Gastrocnemius medialis (tissue), 4 donors: ENCODE measurements at regions not wholly inside any gene's neighbourhood (a gene's known extent, or its start where the extent isn't known, plus 50 kb on each side); places are given as distances from the start of the nearest gene placed in this dataset.

Experiments
- ATAC-seq, 2 donors: fragments of 150-250 bp; one replicate each; pipeline ENCODE4 v1.9.1; 2016
- DNase-seq, 2 donors: peaks; one replicate each; pipeline ENCODE4 v3.0.0-alpha.2; 2019
- H3K27ac ChIP-seq, 4 donors: fragments of 200-600 bp; sonication (generic); 1 replicate in 1 of 4; 2 replicates in 3 of 4; pipeline ENCODE4 v1.5.1; 2016 to 2018; ENCODE audit warnings: mild to moderate bottlenecking in 2 of 4, moderate library complexity in 1 of 4
- H3K27me3 ChIP-seq, 3 donors: fragments of 200-600 bp; sonication (generic) in 2 of 3; 1 replicate in 1 of 3; 2 replicates in 2 of 3; pipeline versions ENCODE4 v1.5.1 to v1.6.0; 2016 to 2019; ENCODE audit warnings: mild to moderate bottlenecking in 1 of 3, moderate library complexity in 1 of 3
- H3K36me3 ChIP-seq, 2 donors: fragments of 200-600 bp; sonication (generic) in 1 of 2; one replicate each; pipeline ENCODE4 v1.5.1; 2017 to 2018
- H3K4me1 ChIP-seq, 2 donors: fragments of 200-600 bp; sonication (generic) in 1 of 2; one replicate each; pipeline ENCODE4 v1.5.1; 2016 to 2017; ENCODE audit warnings: mild to moderate bottlenecking in 2 of 2
- H3K4me3 ChIP-seq, 4 donors: fragments of 200-600 bp; sonication (generic) in 3 of 4; 1 replicate in 1 of 4; 2 replicates in 3 of 4; pipeline ENCODE4 v1.5.1; 2016 to 2019; ENCODE audit warnings: mild to moderate bottlenecking in 2 of 4
- H3K9me3 ChIP-seq, 3 donors: fragments of 200-600 bp; sonication (generic) in 2 of 3; 1 replicate in 1 of 3; 2 replicates in 2 of 3; pipeline ENCODE4 v1.5.1; 2016 to 2019
- POLR2A ChIP-seq, 2 donors: fragments of 450-650 bp; IDR thresholded peaks; one replicate each; pipeline ENCODE4 v1.6.1; 2017; ENCODE audit warnings: antibody characterized with exemption in 2 of 2, mild to moderate bottlenecking in 2 of 2, moderate library complexity in 2 of 2
- in situ Hi-C, 4 donors: fragments of 200-750 bp; cut with MboI; loops; one replicate each; pipeline versions ENCODE4 v1.15.0 to v1.8.0; 2017; ENCODE audit warnings: low sequenced_read_pairs in 4 of 4
- intact Hi-C: fragments of 100-400 bp; cut with DNase I; formaldehyde crosslinking; loops from one replicate; pipeline ENCODE4 v1.15.1; 2023; ENCODE audit warnings: low total_unique reads
- TF ChIP-seq, protein P1 (sequence below), 5 experiments: fragments of 450-650 bp in 3 of 5; fragments of 200-600 bp in 2 of 5; sonication (generic) in 2 of 5; IDR thresholded peaks in 4 of 5; conservative IDR thresholded peaks in 1 of 5; 1 replicate in 4 of 5; 2 replicates in 1 of 5; pipeline ENCODE4 v1.5.1; 2016 to 2019; ENCODE audit warnings: antibody characterized with exemption in 5 of 5, mild to moderate bottlenecking in 3 of 5, moderate library complexity in 3 of 5

DNA sequence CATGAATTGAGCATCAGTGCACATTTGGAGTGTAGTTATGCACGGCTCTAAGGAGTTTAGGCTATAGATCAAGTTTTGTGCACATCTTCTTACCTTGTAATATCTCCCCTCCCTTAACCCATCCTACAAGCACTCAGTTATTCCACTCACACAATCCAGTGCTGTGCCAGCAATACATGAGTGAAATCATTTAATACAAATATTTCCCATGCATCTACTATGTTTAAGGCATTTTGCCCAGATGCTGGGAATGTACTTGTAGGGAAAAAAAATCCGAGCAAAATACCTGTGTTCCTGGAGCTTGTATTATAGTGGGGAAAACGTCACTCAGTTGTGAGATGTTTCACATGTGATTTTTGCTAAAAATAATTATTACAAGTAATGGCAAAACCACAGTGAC is 191.6 kb upstream of the LDB2 start:
- no peak overlapping the region for H3K27ac ChIP-seq
- no peak overlapping the region for H3K4me3 ChIP-seq
- H3K36me3 ChIP-seq = no peaks in the 10 kb centered on the region
- H3K4me1 ChIP-seq = no peaks in the 10 kb centered on the region
- DNase-seq (no peak), ATAC-seq (no peak)
- in situ Hi-C loops = no loop called here
- no peaks in the 10 kb centered on the region for H3K27me3 ChIP-seq
- intact Hi-C loops = no loop called here
- no peaks in the 10 kb centered on the region for H3K9me3 ChIP-seq
- no peak for TF ChIP-seq POLR2A (IDR thresholded peaks at IDR 0.05)
- TF ChIP-seq, protein P1, sequence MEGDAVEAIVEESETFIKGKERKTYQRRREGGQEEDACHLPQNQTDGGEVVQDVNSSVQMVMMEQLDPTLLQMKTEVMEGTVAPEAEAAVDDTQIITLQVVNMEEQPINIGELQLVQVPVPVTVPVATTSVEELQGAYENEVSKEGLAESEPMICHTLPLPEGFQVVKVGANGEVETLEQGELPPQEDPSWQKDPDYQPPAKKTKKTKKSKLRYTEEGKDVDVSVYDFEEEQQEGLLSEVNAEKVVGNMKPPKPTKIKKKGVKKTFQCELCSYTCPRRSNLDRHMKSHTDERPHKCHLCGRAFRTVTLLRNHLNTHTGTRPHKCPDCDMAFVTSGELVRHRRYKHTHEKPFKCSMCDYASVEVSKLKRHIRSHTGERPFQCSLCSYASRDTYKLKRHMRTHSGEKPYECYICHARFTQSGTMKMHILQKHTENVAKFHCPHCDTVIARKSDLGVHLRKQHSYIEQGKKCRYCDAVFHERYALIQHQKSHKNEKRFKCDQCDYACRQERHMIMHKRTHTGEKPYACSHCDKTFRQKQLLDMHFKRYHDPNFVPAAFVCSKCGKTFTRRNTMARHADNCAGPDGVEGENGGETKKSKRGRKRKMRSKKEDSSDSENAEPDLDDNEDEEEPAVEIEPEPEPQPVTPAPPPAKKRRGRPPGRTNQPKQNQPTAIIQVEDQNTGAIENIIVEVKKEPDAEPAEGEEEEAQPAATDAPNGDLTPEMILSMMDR (IDR thresholded peaks at IDR 0.05 in 4 of 5, conservative IDR thresholded peaks at IDR 0.05 in 1 of 5) = no peak

DNA sequence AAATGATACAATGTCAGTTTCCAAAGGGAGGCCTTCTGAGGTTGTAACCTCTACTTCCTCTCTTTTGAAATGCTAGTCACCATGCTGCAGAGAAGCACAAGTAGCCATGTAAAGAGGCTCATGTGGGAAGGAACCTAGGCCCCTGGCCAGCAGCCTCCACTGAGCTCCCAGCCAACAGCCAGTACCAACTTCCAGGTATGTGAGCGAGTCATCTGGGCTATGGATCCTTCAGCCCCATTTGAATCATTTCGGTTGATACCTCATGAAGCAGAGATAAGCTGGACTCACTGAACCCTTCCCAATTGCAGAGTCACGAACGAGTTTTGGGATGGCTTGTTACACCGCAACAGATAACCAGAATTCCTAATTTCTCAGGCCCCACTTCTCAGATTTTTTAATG is 187.0 kb upstream of the LDB2 start:
- ATAC-seq (no peak), DNase-seq (no peak)
- no peak overlapping the region for H3K27ac ChIP-seq
- in situ Hi-C loops = no loop called here
- H3K27me3 ChIP-seq = no peaks in the 10 kb centered on the region
- no peaks in the 10 kb centered on the region for H3K36me3 ChIP-seq
- intact Hi-C loops = no loop called here
- no peak overlapping the region for H3K4me3 ChIP-seq
- H3K9me3 ChIP-seq = no peaks in the 10 kb centered on the region
- TF ChIP-seq, protein P1 (IDR thresholded peaks at IDR 0.05 in 4 of 5, conservative IDR thresholded peaks at IDR 0.05 in 1 of 5) = no peak
- TF ChIP-seq POLR2A (IDR thresholded peaks at IDR 0.05) = no peak
- no peaks in the 10 kb centered on the region for H3K4me1 ChIP-seq

DNA sequence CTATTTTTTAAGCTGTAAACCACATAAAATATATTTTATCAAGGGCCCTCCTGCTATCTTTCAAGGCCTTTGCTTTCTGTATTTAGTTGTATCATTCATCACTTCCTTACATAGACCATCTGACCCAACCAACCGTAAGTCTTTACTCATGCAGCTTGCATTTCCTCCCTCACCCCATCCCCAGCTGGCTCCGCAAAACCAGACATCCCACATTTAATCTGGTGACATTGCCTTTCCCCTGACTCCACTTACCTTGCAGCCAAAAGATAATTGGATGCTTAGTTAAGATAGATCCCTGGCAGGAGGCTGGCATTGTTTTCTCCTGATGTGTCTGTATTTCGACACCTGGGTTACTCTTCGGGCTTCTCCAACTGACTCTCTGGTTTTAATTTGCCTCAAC is 183.7 kb upstream of the LDB2 start:
- Histone ChIP-seq H3K4me3 (no peak overlapping the region), H3K9me3 (no peaks in the 10 kb centered on the region), H3K27ac (no peak overlapping the region), H3K27me3 (no peaks in the 10 kb centered on the region), H3K4me1 (no peaks in the 10 kb centered on the region), H3K36me3 (no peaks in the 10 kb centered on the region)
- TF ChIP-seq, protein P1 (IDR thresholded peaks at IDR 0.05 in 4 of 5, conservative IDR thresholded peaks at IDR 0.05 in 1 of 5) = no peak
- TF ChIP-seq POLR2A (IDR thresholded peaks at IDR 0.05) = no peak
- in situ Hi-C loops (no loop called here), intact Hi-C loops (no loop called here)
- ATAC-seq (no peak), DNase-seq (no peak)

DNA sequence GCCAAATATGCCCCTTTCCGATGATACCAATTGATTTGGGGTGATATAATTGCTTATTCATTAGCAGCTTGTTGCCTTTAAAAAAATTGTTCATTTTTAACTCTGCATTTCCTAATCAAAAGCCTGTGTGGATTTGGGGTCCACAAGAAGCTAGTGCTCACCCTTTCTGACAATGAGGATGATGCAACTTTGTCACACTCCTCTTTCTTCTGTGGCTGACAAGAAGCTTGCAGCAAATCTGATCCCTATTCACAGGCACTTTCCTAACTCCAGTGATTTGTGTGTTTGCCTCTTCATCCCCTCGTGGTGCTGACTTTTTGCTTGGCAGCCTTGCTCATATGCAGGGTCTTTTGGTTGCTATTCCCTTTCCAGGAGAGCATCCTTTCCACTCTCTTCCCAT is 182.7 kb upstream of the LDB2 start:
- Histone ChIP-seq H3K27me3 (no peaks in the 10 kb centered on the region), H3K4me3 (no peak overlapping the region), H3K36me3 (no peaks in the 10 kb centered on the region), H3K4me1 (no peaks in the 10 kb centered on the region), H3K27ac (no peak overlapping the region), H3K9me3 (no peaks in the 10 kb centered on the region)
- ATAC-seq (no peak), DNase-seq (no peak)
- in situ Hi-C loops (no loop called here), intact Hi-C loops (no loop called here)
- TF ChIP-seq POLR2A (IDR thresholded peaks at IDR 0.05) = no peak
- TF ChIP-seq, protein P1 (IDR thresholded peaks at IDR 0.05 in 4 of 5, conservative IDR thresholded peaks at IDR 0.05 in 1 of 5) = no peak

DNA sequence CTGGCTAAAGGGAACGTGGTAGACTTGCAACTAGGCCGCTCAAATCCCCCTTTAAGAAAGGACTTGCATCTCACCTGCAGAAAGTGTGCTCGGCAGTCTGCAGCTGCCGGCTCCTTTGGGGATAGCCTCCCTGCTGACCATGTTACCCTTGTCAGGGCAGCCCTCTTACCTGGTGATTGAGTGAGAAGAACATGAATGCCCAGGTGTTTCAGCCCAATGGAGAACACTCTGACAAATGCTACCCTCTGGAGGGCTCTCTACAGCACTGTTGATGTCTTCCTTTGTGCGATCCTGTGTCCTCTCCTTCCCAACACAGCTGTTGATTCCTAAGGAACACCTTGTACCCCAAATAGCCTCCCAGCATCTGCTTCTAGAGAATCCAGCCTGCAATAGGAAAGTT is 178.7 kb upstream of the LDB2 start:
- no peak for ATAC-seq
- Histone ChIP-seq H3K9me3 (no peaks in the 10 kb centered on the region), H3K27me3 (no peaks in the 10 kb centered on the region), H3K4me1 (no peaks in the 10 kb centered on the region), H3K4me3 (no peak overlapping the region), H3K27ac (no peak overlapping the region), H3K36me3 (no peaks in the 10 kb centered on the region)
- TF ChIP-seq, protein P1 (IDR thresholded peaks at IDR 0.05 in 4 of 5, conservative IDR thresholded peaks at IDR 0.05 in 1 of 5) = no peak
- no peak for TF ChIP-seq POLR2A (IDR thresholded peaks at IDR 0.05)
- intact Hi-C loops (no loop called here), in situ Hi-C loops (no loop called here)
- DNase-seq = no peak
